K562 (cell line): ENCODE measurements at regions not wholly inside any gene's neighbourhood (a gene's known extent, or its start where the extent isn't known, plus 50 kb on each side); places are given as distances from the start of the nearest gene placed in this dataset.

Source experiments
- ATAC-seq: fragments of 200-7000 bp; cut with Tn5 transposase; 3 replicates; pipeline ENCODE4 v1.9.1; 2020; ENCODE audit warnings: moderate library complexity
- BruUV-seq: library from RNA; stranded (reverse); fragments of 400-500 nt; replicated peaks from 2 replicates; lab custom pipeline; 2021; lab: Mats Ljungman, UMichigan
- CTCF ChIA-PET: fragments of 300-600 bp; formaldehyde crosslinking; extraction: SDS; loops from one replicate; lab custom pipeline; 2021; ENCODE audit warnings: low intra/inter-chr PET ratio; lab: Yijun Ruan, JAX
- POLR2A ChIA-PET: fragments of 300-600, 350-650 bp; sonication (Branson Sonifier 250); formaldehyde crosslinking; extraction: SDS; loops from one replicate; lab custom pipeline; 2021; ENCODE audit warnings: antibody characterized with exemption, inconsistent platforms; lab: Yijun Ruan, JAX
- DNase-seq, 4 experiments: peaks; one replicate each; pipeline versions ENCODE4 v3.0.0 to v3.0.0-alpha.2; 2011 to 2018; ENCODE audit warnings: low spot score in 3 of 4, mixed read lengths in 3 of 4; ENCODE audit errors: extremely low read depth in 1 of 4
- FAIRE-seq: peaks from 2 replicates; lab custom pipeline; 2011; peaks lifted over from hg19 to GRCh38; lab: Jason Lieb, UNC
- H2AFZ ChIP-seq: 2 replicates; pipeline ENCODE4 v1.6.0; 2011; ENCODE audit warnings: low read depth, low read length, control low read depth, inconsistent platforms
- H3K27ac ChIP-seq: fragments of 200-600 bp; 3 replicates; pipeline ENCODE4 v1.8.0; 2011; ENCODE audit warnings: low read depth, mild to moderate bottlenecking, control low read depth, inconsistent platforms, low read length, moderate library complexity, mixed read lengths; ENCODE audit errors: extremely low read depth
- H3K27me3 ChIP-seq, 2 experiments: fragments of 300-600 bp in 1 of 2; 2 replicates in 1 of 2; 3 replicates in 1 of 2; pipeline versions ENCODE4 v1.6.0 to v1.8.0; 2011; ENCODE audit warnings: inconsistent platforms in 2 of 2, low read length in 2 of 2, mild to moderate bottlenecking in 1 of 2, mixed read lengths in 1 of 2, moderate library complexity in 1 of 2; ENCODE audit not compliant: control insufficient read depth in 2 of 2, insufficient read depth in 2 of 2
- H3K36me3 ChIP-seq: fragments of 300-600 bp; 3 replicates; pipeline ENCODE4 v1.8.0; 2011; ENCODE audit warnings: mild to moderate bottlenecking, low read length, inconsistent platforms; ENCODE audit not compliant: control insufficient read depth, insufficient read depth
- H3K4me1 ChIP-seq, 2 experiments: fragments of 200-600 bp in 1 of 2; replicated peaks in 1 of 2; 2 replicates in 1 of 2; 3 replicates in 1 of 2; pipeline versions ENCODE4 v1.5.1 to v1.8.0; 2011; ENCODE audit warnings: inconsistent platforms in 2 of 2, low read length in 2 of 2, mild to moderate bottlenecking in 1 of 2, mixed read lengths in 1 of 2, moderate library complexity in 1 of 2; ENCODE audit not compliant: control insufficient read depth in 2 of 2, insufficient read depth in 2 of 2
- H3K4me2 ChIP-seq: 2 replicates; pipeline ENCODE4 v1.6.1; 2011; ENCODE audit warnings: low read length, control low read depth, inconsistent platforms, mixed read lengths; ENCODE audit not compliant: insufficient read depth
- H3K4me3 ChIP-seq: fragments of 200-600 bp; sonication (generic), shearing (Covaris generic); 2 replicates; pipeline ENCODE4 v1.5.1; 2016; ENCODE audit warnings: control low read depth, inconsistent platforms
- H3K79me2 ChIP-seq: fragments of 200-600 bp; 3 replicates; pipeline ENCODE4 v1.8.0; 2011; ENCODE audit warnings: low read length, inconsistent platforms; ENCODE audit not compliant: control insufficient read depth, insufficient read depth
- H3K9ac ChIP-seq, 2 experiments: 2 replicates each; pipeline versions ENCODE4 v1.6.0 to v1.6.1; 2011; ENCODE audit warnings: low read depth in 2 of 2, low read length in 2 of 2, control low read depth in 1 of 2, inconsistent platforms in 1 of 2, mild to moderate bottlenecking in 1 of 2, mixed read lengths in 1 of 2; ENCODE audit not compliant: insufficient read depth in 1 of 2
- H3K9me1 ChIP-seq: one replicate; pipeline ENCODE4 v1.6.0; 2011; ENCODE audit warnings: inconsistent platforms, mild to moderate bottlenecking, low read length, moderate library complexity; ENCODE audit not compliant: control insufficient read depth, insufficient read depth
- H3K9me3 ChIP-seq: replicated peaks from 2 replicates; pipeline ENCODE4 v1.5.1; 2011; ENCODE audit warnings: low read depth, low read length, inconsistent platforms; ENCODE audit not compliant: control insufficient read depth, insufficient read depth
- H4K20me1 ChIP-seq: replicated peaks from 2 replicates; pipeline ENCODE4 v1.6.1; 2011; ENCODE audit warnings: low read length, inconsistent platforms, mixed read lengths; ENCODE audit not compliant: control insufficient read depth, insufficient read depth
- BCLAF1 ChIP-seq, 2 experiments: fragments of 450-650 bp in 1 of 2; IDR thresholded peaks; 2 replicates each; pipeline ENCODE4 v1.6.1; 2011 to 2017; ENCODE audit warnings: low read depth in 2 of 2, antibody characterized with exemption in 1 of 2, borderline replicate concordance in 1 of 2, low read length in 1 of 2, mild to moderate bottlenecking in 1 of 2, mixed read lengths in 1 of 2; ENCODE audit not compliant: control insufficient read depth in 1 of 2
- KLF10 ChIP-seq: fragments of 250-450 bp; sonication (Bioruptor Pico); IDR thresholded peaks from 2 replicates; pipeline ENCODE4 v1.6.1; 2021; ENCODE audit warnings: matching md5 sums
- NFIC ChIP-seq: fragments of 450-650 bp; IDR thresholded peaks from 2 replicates; pipeline ENCODE4 v1.6.1; 2017; ENCODE audit warnings: mild to moderate bottlenecking, inconsistent platforms
- NR2F6 ChIP-seq: fragments of 450-650 bp; formaldehyde crosslinking; IDR thresholded peaks from 2 replicates; pipeline ENCODE4 v1.4.0; 2020; ENCODE audit warnings: mild to moderate bottlenecking
- RBM39 ChIP-seq: fragments of 200-400 bp; formaldehyde crosslinking; optimal IDR thresholded peaks from 2 replicates; pipeline ENCODE3; 2018; ENCODE audit warnings: low read depth, low read length
- SMAD2 ChIP-seq: fragments of 150-350 bp; IDR thresholded peaks from 2 replicates; pipeline ENCODE4 v1.6.1; 2014; ENCODE audit warnings: low read depth, mild to moderate bottlenecking, low read length
- ZKSCAN1 ChIP-seq: fragments of 150-350 bp; IDR thresholded peaks from 2 replicates; pipeline ENCODE4 v1.6.1; 2016; ENCODE audit warnings: low read depth, low read length
- ZNF239 ChIP-seq: fragments of 250-450 bp; sonication (Bioruptor Pico); IDR thresholded peaks from 2 replicates; pipeline ENCODE4 v1.4.0; 2020; ENCODE audit warnings: mild to moderate bottlenecking
- WGBS: fragments of 100-300 bp; shearing (Covaris generic); methylation state at CpG from one replicate; pipeline ENCODE4 v1.1.6; 2016; ENCODE audit warnings: low coverage, mixed read lengths; ENCODE audit not compliant: insufficient coverage; ENCODE audit errors: missing lambda C conversion rate; 5-methylcytosine and 5-hydroxymethylcytosine counted together
- in situ Hi-C: fragments of 300-500 bp; cut with MboI; formaldehyde crosslinking; loops from 4 replicates; pipeline ENCODE4 v1.15.0; 2018; ENCODE audit warnings: inconsistent platforms, mixed read lengths
- intact Hi-C: fragments of 100-400 bp; cut with micrococcal nuclease; formaldehyde crosslinking; loops from 2 replicates; pipeline ENCODE4 v1.14.2; 2022
- TF ChIP-seq, protein P1 (sequence below), 2 experiments: IDR thresholded peaks; 2 replicates each; pipeline ENCODE4 v1.6.1; 2012; ENCODE audit warnings: improper control_type of control experiment in 2 of 2, low read depth in 2 of 2, low read length in 2 of 2, borderline replicate concordance in 1 of 2

DNA sequence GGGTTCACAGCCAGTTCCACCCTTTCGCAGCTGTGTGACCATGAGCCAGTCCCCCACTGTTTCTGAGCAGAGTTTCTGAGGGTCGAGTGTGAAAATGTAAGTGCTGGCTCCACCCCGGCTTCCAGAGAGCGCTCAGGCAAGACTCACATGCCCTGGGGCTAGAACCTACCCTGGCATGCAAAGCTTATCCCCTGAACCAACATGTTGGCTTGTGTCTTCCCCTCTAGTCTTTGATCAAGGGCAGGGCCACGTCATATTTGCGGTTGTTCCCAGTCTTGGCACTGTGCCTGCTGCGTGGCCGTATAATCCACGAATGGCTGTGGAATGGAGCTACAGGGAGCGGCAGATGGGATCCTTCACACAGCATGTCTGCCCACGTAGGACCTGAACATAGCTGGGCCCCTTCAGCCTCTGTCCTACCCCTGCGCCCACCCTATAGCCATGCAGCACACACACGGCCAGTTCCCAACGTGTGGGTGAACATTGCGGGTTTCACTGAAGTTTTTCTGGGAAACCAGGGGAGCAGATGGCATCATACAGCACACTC is 84.8 kb downstream of the MRM1 start:
- no peak for DNase-seq
- in situ Hi-C loops, result no loop called here
- 0 out of 2 replicates have a peak, but pooled peaks cover 15% of the 10 kb centered on the region for H4K20me1 ChIP-seq
- H3K4me2 ChIP-seq, result no peak overlapping the region
- no peak for FAIRE-seq
- no peak overlapping the region for H2AFZ ChIP-seq
- intact Hi-C loops, result no loop called here
- no peaks in the 10 kb centered on the region for H3K36me3 ChIP-seq
- no peak overlapping the region for H3K27ac ChIP-seq
- ChIA-PET CTCF (no interaction called here), POLR2A (interaction anchor here (0.7 kb wide), 1 partner anchor 176 kb away, joined by 3 read pairs; no protein-coding TSS in a partner anchor)
- BruUV-seq, result no TSS peak
- under 1% methylated on average over 15 of the region's 15 CpGs for WGBS
- H3K9me1 ChIP-seq, result no peaks in the 10 kb centered on the region
- H3K9ac ChIP-seq, result no peak overlapping the region
- no peak overlapping the region for H3K4me3 ChIP-seq
- no peaks in the 10 kb centered on the region for H3K79me2 ChIP-seq
- no peak for ATAC-seq
- no peak for TF ChIP-seq RBM39
- no peak for TF ChIP-seq ZKSCAN1
- TF ChIP-seq NR2F6, result no peak
- TF ChIP-seq KLF10 (CRISPR knock-in tag), result no peak
- no peak for TF ChIP-seq SMAD2
- TF ChIP-seq NFIC, result 0 out of 2 replicates have a peak, but pooled peaks have one; percentile 14
- TF ChIP-seq ZNF239, result no peak
- H3K27me3 ChIP-seq, result peaks cover 50 to 92% of the 10 kb centered on the region in 2 experiments
- H3K9me3 ChIP-seq, result no peaks in the 10 kb centered on the region
- no peaks in the 10 kb centered on the region for H3K4me1 ChIP-seq

DNA sequence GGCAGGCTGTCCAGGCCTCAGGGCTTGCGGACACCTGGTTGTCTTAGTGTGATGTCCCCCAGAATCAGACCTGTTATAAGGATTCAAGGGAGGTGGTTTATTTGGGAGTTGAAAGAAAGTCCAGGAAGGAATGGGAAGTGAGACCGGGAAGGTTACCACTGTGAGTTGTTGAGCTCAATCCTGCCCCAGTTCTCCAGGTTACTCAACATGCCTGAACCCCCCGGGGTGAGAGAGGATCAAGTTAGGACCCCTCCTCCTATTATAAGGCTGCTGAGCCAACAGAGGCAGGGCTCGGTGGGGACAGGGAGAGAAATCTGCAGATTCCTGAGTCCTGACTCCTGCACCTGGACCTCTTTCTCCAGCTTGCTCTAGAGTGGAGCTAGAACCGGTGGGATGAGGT is 86.4 kb downstream of the MRM1 start:
- peaks cover 38 to 82% of the 10 kb centered on the region in 2 experiments for H3K27me3 ChIP-seq
- in situ Hi-C loops, result no loop called here
- no peak for TF ChIP-seq BCLAF1 (IDR thresholded peaks at IDR 0.05; ENCODE audit: borderline replicate concordance in 1 of 2, control insufficient read depth in 1 of 2, low read depth in 2 of 2, low read length in 1 of 2)
- TF ChIP-seq, protein P1, sequence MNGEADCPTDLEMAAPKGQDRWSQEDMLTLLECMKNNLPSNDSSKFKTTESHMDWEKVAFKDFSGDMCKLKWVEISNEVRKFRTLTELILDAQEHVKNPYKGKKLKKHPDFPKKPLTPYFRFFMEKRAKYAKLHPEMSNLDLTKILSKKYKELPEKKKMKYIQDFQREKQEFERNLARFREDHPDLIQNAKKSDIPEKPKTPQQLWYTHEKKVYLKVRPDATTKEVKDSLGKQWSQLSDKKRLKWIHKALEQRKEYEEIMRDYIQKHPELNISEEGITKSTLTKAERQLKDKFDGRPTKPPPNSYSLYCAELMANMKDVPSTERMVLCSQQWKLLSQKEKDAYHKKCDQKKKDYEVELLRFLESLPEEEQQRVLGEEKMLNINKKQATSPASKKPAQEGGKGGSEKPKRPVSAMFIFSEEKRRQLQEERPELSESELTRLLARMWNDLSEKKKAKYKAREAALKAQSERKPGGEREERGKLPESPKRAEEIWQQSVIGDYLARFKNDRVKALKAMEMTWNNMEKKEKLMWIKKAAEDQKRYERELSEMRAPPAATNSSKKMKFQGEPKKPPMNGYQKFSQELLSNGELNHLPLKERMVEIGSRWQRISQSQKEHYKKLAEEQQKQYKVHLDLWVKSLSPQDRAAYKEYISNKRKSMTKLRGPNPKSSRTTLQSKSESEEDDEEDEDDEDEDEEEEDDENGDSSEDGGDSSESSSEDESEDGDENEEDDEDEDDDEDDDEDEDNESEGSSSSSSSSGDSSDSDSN (IDR thresholded peaks at IDR 0.05; ENCODE audit: borderline replicate concordance in 1 of 2, low read depth in 2 of 2, low read length in 2 of 2), result no peak

More for the DNA sequence above, 86.4 kb downstream of the MRM1 start:
- ATAC-seq, result no peak
- H3K4me3 ChIP-seq, result no peak overlapping the region
- H4K20me1 ChIP-seq, result 0 out of 2 replicates have a peak, but pooled peaks cover 10% of the 10 kb centered on the region
- DNase-seq, result no peak
- H3K4me1 ChIP-seq, result no peaks in the 10 kb centered on the region
- H3K79me2 ChIP-seq, result no peaks in the 10 kb centered on the region
- ChIA-PET POLR2A (interaction anchor here (1.1 kb wide), 1 partner anchor 12 kb away, joined by 3 read pairs; no protein-coding TSS in a partner anchor), CTCF (no interaction called here)
- H3K9me1 ChIP-seq, result no peaks in the 10 kb centered on the region
- WGBS, result 5% methylated on average over 5 of the region's 5 CpGs
- no peak overlapping the region for H2AFZ ChIP-seq
- no peaks in the 10 kb centered on the region for H3K36me3 ChIP-seq
- no peak for FAIRE-seq
- no peak overlapping the region for H3K9ac ChIP-seq
- H3K4me2 ChIP-seq, result no peak overlapping the region
- H3K9me3 ChIP-seq, result no peaks in the 10 kb centered on the region
- no peak overlapping the region for H3K27ac ChIP-seq
- intact Hi-C loops, result no loop called here
- no TSS peak for BruUV-seq
